ENCODE measurements at regions not wholly inside any gene's neighbourhood (a gene's known extent, or its start where the extent isn't known, plus 50 kb on each side); places are given as distances from the start of the nearest gene placed in this dataset.

GRCh38 chr7:47663851-47664250 is 81.9 kb upstream of the TNS3 start:
- TF ChIP-seq, protein P1, sequence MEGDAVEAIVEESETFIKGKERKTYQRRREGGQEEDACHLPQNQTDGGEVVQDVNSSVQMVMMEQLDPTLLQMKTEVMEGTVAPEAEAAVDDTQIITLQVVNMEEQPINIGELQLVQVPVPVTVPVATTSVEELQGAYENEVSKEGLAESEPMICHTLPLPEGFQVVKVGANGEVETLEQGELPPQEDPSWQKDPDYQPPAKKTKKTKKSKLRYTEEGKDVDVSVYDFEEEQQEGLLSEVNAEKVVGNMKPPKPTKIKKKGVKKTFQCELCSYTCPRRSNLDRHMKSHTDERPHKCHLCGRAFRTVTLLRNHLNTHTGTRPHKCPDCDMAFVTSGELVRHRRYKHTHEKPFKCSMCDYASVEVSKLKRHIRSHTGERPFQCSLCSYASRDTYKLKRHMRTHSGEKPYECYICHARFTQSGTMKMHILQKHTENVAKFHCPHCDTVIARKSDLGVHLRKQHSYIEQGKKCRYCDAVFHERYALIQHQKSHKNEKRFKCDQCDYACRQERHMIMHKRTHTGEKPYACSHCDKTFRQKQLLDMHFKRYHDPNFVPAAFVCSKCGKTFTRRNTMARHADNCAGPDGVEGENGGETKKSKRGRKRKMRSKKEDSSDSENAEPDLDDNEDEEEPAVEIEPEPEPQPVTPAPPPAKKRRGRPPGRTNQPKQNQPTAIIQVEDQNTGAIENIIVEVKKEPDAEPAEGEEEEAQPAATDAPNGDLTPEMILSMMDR (conservative IDR thresholded peaks at IDR 0.05 in 1 of 2, IDR thresholded peaks at IDR 0.05 in 1 of 2; ENCODE audit: low read depth in 1 of 2, low read length in 2 of 2): no peak
- TF ChIP-seq EZH2 (IDR thresholded peaks at IDR 0.05; ENCODE audit: low read length, missing control alignments): no peak

All from fibroblast of lung (primary cell).